ENCODE measurements at regions not wholly inside any gene's neighbourhood (a gene's known extent, or its start where the extent isn't known, plus 50 kb on each side); places are given as distances from the start of the nearest gene placed in this dataset.

DNA sequence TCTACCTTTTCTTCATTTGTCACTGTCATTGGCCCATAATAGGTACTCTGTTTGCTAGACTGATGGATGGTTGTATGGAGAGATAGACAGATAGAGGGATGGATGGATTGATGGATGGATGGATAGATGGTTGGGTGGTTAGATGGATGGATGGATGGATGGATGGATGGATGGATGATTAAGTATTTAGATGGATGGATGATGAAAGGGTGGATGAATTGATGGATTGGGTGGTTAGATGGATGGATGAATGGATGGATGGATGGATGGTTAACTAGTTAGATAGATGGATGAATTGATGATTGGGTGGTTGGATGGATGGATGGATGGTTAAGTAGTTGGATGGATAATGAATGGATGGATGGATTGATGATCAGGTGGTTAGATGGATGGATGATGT, 334.7 kb upstream of the AUTS2 start:
- TF ChIP-seq, protein P1, sequence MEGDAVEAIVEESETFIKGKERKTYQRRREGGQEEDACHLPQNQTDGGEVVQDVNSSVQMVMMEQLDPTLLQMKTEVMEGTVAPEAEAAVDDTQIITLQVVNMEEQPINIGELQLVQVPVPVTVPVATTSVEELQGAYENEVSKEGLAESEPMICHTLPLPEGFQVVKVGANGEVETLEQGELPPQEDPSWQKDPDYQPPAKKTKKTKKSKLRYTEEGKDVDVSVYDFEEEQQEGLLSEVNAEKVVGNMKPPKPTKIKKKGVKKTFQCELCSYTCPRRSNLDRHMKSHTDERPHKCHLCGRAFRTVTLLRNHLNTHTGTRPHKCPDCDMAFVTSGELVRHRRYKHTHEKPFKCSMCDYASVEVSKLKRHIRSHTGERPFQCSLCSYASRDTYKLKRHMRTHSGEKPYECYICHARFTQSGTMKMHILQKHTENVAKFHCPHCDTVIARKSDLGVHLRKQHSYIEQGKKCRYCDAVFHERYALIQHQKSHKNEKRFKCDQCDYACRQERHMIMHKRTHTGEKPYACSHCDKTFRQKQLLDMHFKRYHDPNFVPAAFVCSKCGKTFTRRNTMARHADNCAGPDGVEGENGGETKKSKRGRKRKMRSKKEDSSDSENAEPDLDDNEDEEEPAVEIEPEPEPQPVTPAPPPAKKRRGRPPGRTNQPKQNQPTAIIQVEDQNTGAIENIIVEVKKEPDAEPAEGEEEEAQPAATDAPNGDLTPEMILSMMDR (IDR thresholded peaks at IDR 0.05; ENCODE audit: insufficient read depth, low read length, poor library complexity, severe bottlenecking) = no peak
- Histone ChIP-seq H3K4me3 (ENCODE audit: low read depth, low read length) (no peak overlapping the region), H3K36me3 (ENCODE audit: control insufficient read depth, insufficient read depth, low read length) (no peaks in the 10 kb centered on the region), H3K27me3 (ENCODE audit: control insufficient read depth, insufficient read depth, low read length) (no peaks in the 10 kb centered on the region)
- no peak for DNase-seq (ENCODE audit: low read depth)

DNA sequence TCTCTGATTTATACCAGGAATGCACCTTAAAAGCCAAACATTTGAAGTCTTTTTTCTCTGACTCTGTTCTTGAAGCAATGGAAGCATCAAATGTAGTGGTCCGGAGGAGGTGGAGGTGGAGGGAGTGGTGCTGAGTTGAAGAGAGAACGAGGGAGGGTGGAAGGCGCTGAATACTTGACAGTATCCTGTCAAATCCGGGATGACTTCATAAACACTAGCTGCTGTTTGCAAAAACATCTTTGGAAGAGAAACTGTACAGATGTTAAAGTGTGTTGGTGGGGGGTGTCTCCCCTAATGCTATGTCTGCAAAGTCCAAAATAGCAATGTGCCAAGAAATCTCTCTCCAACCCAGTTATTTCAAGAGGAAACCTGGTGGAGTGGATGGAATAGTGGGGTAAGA, 328.5 kb upstream of the AUTS2 start:
- no peak for DNase-seq (ENCODE audit: low read depth)
- Histone ChIP-seq H3K36me3 (ENCODE audit: control insufficient read depth, insufficient read depth, low read length) (no peaks in the 10 kb centered on the region), H3K4me3 (ENCODE audit: low read depth, low read length) (no peak overlapping the region), H3K27me3 (ENCODE audit: control insufficient read depth, insufficient read depth, low read length) (no peaks in the 10 kb centered on the region)
- TF ChIP-seq, protein P1 (IDR thresholded peaks at IDR 0.05; ENCODE audit: insufficient read depth, low read length, poor library complexity, severe bottlenecking) = no peak

DNA sequence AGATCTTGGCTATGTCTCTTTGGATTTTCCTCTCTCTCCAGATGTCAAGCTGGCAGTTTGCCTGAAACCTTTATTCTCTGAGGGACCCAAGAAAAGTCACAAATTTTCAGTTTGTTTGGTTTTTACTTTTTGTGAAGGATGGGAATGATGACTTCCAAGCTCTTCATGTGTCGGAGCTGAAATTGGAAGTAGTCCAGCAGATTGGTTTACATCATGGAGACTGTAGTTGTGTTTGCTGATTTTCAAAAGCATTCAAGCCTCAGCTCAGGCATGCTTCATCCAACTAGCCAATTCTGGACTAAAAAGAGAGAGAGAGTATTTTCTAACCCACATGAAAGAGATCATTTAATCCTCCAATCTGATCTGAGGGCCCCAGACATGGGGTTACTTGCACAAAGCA, 326.2 kb upstream of the AUTS2 start:
- Histone ChIP-seq H3K4me3 (ENCODE audit: low read depth, low read length) (no peak overlapping the region), H3K36me3 (ENCODE audit: control insufficient read depth, insufficient read depth, low read length) (no peaks in the 10 kb centered on the region), H3K27me3 (ENCODE audit: control insufficient read depth, insufficient read depth, low read length) (no peaks in the 10 kb centered on the region)
- DNase-seq (ENCODE audit: low read depth) = no peak
- TF ChIP-seq, protein P1 (IDR thresholded peaks at IDR 0.05; ENCODE audit: insufficient read depth, low read length, poor library complexity, severe bottlenecking) = no peak

DNA sequence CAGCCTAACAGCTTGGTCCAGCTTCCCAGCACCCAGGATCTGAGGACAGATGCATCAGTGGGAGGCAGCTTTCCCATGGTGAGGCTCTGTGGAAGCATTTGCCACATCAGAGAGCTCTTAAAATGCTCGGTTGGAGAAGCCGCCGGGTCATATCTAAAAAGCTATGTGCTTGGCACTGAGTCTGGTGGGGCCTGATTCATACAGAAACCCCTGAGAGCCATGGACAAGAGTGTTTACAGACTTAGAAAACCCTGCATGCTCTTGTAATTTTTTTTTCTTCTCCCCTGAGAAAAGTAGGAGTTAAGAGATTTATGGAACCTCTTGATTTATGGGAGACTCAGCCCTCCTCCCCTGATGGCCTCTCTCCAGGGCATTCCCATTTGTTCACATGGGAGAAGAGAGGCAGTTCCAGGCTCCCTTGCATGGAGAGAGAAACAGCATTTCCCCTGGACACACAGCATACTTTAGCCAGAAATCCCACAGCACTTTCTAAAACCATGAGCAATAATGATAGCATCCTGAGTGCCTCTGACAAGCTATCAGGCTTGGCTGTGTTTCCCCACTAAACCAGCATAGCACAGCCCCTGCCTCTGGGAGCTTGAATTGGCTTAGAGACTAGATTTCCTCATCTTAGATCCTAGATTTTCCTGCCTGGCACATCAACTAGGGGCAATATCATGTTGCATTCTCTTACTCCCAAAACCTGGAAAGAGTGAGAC, 322.1 kb upstream of the AUTS2 start:
- no peaks in the 10 kb centered on the region for H3K36me3 ChIP-seq (ENCODE audit: control insufficient read depth, insufficient read depth, low read length)
- H3K4me3 ChIP-seq (ENCODE audit: low read depth, low read length) = no peak overlapping the region
- no peak for DNase-seq (ENCODE audit: low read depth)
- TF ChIP-seq, protein P1 (IDR thresholded peaks at IDR 0.05; ENCODE audit: insufficient read depth, low read length, poor library complexity, severe bottlenecking) = no peak
- no peaks in the 10 kb centered on the region for H3K27me3 ChIP-seq (ENCODE audit: control insufficient read depth, insufficient read depth, low read length)

DNA sequence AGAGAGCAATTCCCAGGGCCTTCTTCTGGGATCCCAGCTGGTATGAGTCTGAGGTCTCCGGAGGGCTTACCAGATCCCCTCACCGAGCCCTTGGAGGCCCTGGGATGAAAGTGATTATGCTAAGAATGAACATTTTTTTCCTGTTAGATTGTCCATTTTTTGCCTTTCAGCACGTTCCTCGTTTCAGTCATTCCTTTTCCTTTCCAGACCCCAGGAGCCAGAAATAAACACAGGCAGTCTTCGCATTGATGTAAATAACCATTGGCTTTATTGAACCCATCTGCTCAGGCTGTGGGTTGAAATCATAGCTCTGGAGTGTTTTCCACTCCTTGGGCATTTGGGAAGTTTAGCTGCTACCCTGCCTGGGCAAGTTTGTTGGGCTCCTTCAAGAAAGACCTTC, 320.9 kb upstream of the AUTS2 start:
- Histone ChIP-seq H3K4me3 (ENCODE audit: low read depth, low read length) (no peak overlapping the region), H3K36me3 (ENCODE audit: control insufficient read depth, insufficient read depth, low read length) (no peaks in the 10 kb centered on the region), H3K27me3 (ENCODE audit: control insufficient read depth, insufficient read depth, low read length) (no peaks in the 10 kb centered on the region)
- DNase-seq (ENCODE audit: low read depth) = no peak
- TF ChIP-seq, protein P1 (IDR thresholded peaks at IDR 0.05; ENCODE audit: insufficient read depth, low read length, poor library complexity, severe bottlenecking) = no peak

DNA sequence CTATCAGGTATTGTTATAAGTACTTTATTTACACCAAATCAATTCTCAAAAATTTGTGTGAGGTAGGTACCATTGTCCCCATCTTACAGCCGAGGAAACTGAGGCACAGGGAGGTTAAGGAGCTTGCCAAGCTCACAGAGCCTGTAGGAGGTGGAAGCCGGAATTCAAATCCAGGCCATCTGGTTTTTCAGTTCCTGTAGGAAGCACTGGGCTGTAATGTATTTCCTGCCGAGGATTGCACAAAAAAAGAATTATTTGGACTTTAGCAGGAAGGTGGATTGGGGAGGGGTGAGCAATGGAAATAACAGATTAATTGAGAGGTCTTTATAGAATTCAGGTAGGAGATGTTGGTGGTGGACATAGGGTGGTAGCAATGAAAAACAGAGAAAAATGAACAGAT, 315.3 kb upstream of the AUTS2 start:
- Histone ChIP-seq H3K4me3 (ENCODE audit: low read depth, low read length) (no peak overlapping the region), H3K36me3 (ENCODE audit: control insufficient read depth, insufficient read depth, low read length) (no peaks in the 10 kb centered on the region), H3K27me3 (ENCODE audit: control insufficient read depth, insufficient read depth, low read length) (no peaks in the 10 kb centered on the region)
- TF ChIP-seq, protein P1 (IDR thresholded peaks at IDR 0.05; ENCODE audit: insufficient read depth, low read length, poor library complexity, severe bottlenecking) = no peak
- DNase-seq (ENCODE audit: low read depth) = no peak
